Astrocyte of the spinal cord (primary cell): ENCODE measurements at regions not wholly inside any gene's neighbourhood (a gene's known extent, or its start where the extent isn't known, plus 50 kb on each side); places are given as distances from the start of the nearest gene placed in this dataset.
"Not testable (repeated sequence)": the region's sequence is repeated elsewhere in the genome, so short reads cannot be mapped to it uniquely, and the experiment has no call there.

Experiments used
- DNase-seq: peaks from one replicate; pipeline ENCODE4 v3.0.0; 2011; ENCODE audit warnings: low read depth, low spot score
- H3K4me3 ChIP-seq: 2 replicates; pipeline ENCODE4 v1.5.1; 2011; ENCODE audit warnings: low read depth, mild to moderate bottlenecking, low read length, moderate library complexity
- CTCF ChIP-seq: IDR thresholded peaks from 2 replicates; pipeline ENCODE4 v1.5.1; 2012; ENCODE audit warnings: low read depth, mild to moderate bottlenecking, low read length, inconsistent platforms
- in situ Hi-C: cut with HindIII; loops from 2 replicates; pipeline ENCODE4 v1.10.0; 2017; ENCODE audit warnings: low sequenced_read_pairs

- in situ Hi-C loops = no loop called here
- no peak for TF ChIP-seq CTCF
These were observed 1646.7 kb upstream of the B3GALT2 start for GRCh38 chr1:194833111-194833510.

GRCh38 chr1:194831595-194831994 lies 1645.2 kb upstream of the B3GALT2 start:
- DNase-seq, H3K4me3 ChIP-seq, in situ Hi-C loops: not testable (repeated sequence)

More at GRCh38 chr1:194833111-194833510, 1646.7 kb upstream of the B3GALT2 start:
- H3K4me3 ChIP-seq = no peak overlapping the region
- DNase-seq = no peak

GRCh38 chr1:194830387-194830786 lies 1644.0 kb upstream of the B3GALT2 start:
- H3K4me3 ChIP-seq = no peak overlapping the region
- no peak for DNase-seq
- in situ Hi-C loops = no loop called here
- TF ChIP-seq CTCF = no peak

- in situ Hi-C loops = no loop called here
- no peak for TF ChIP-seq CTCF
- H3K4me3 ChIP-seq = no peak overlapping the region
- DNase-seq = no peak
These were observed 1643.1 kb upstream of the B3GALT2 start for GRCh38 chr1:194829492-194829891.

GRCh38 chr1:194825382-194825781 lies 1639.0 kb upstream of the B3GALT2 start:
- no peak overlapping the region for H3K4me3 ChIP-seq
- TF ChIP-seq CTCF = no peak
- in situ Hi-C loops = no loop called here
- no peak for DNase-seq

- no peak for TF ChIP-seq CTCF
- in situ Hi-C loops = no loop called here
- H3K4me3 ChIP-seq = no peak overlapping the region
- no peak for DNase-seq
These were observed 1634.7 kb upstream of the B3GALT2 start for GRCh38 chr1:194821091-194821490.

- no peak for DNase-seq
- H3K4me3 ChIP-seq = no peak overlapping the region
- TF ChIP-seq CTCF = no peak
- in situ Hi-C loops = no loop called here
These were observed 1632.3 kb upstream of the B3GALT2 start for GRCh38 chr1:194818674-194819073.
